K562 (cell line): ENCODE measurements at regions not wholly inside any gene's neighbourhood (a gene's known extent, or its start where the extent isn't known, plus 50 kb on each side); places are given as distances from the start of the nearest gene placed in this dataset.

Source experiments
- ATAC-seq: fragments of 200-7000 bp; cut with Tn5 transposase; 3 replicates; pipeline ENCODE4 v1.9.1; 2020; ENCODE audit warnings: moderate library complexity
- BruUV-seq: library from RNA; stranded (reverse); fragments of 400-500 nt; replicated peaks from 2 replicates; lab custom pipeline; 2021; lab: Mats Ljungman, UMichigan
- CTCF ChIA-PET: fragments of 300-600 bp; formaldehyde crosslinking; extraction: SDS; loops from one replicate; lab custom pipeline; 2021; ENCODE audit warnings: low intra/inter-chr PET ratio; lab: Yijun Ruan, JAX
- POLR2A ChIA-PET: fragments of 300-600, 350-650 bp; sonication (Branson Sonifier 250); formaldehyde crosslinking; extraction: SDS; loops from one replicate; lab custom pipeline; 2021; ENCODE audit warnings: antibody characterized with exemption, inconsistent platforms; lab: Yijun Ruan, JAX
- DNase-seq, 4 experiments: peaks; one replicate each; pipeline versions ENCODE4 v3.0.0 to v3.0.0-alpha.2; 2011 to 2018; ENCODE audit warnings: low spot score in 3 of 4, mixed read lengths in 3 of 4; ENCODE audit errors: extremely low read depth in 1 of 4
- FAIRE-seq: peaks from 2 replicates; lab custom pipeline; 2011; peaks lifted over from hg19 to GRCh38; lab: Jason Lieb, UNC
- H2AFZ ChIP-seq: 2 replicates; pipeline ENCODE4 v1.6.0; 2011; ENCODE audit warnings: low read depth, low read length, control low read depth, inconsistent platforms
- H3K27ac ChIP-seq: fragments of 200-600 bp; 3 replicates; pipeline ENCODE4 v1.8.0; 2011; ENCODE audit warnings: low read depth, mild to moderate bottlenecking, control low read depth, inconsistent platforms, low read length, moderate library complexity, mixed read lengths; ENCODE audit errors: extremely low read depth
- H3K27me3 ChIP-seq, 2 experiments: fragments of 300-600 bp in 1 of 2; 2 replicates in 1 of 2; 3 replicates in 1 of 2; pipeline versions ENCODE4 v1.6.0 to v1.8.0; 2011; ENCODE audit warnings: inconsistent platforms in 2 of 2, low read length in 2 of 2, mild to moderate bottlenecking in 1 of 2, mixed read lengths in 1 of 2, moderate library complexity in 1 of 2; ENCODE audit not compliant: control insufficient read depth in 2 of 2, insufficient read depth in 2 of 2
- H3K36me3 ChIP-seq: fragments of 300-600 bp; 3 replicates; pipeline ENCODE4 v1.8.0; 2011; ENCODE audit warnings: mild to moderate bottlenecking, low read length, inconsistent platforms; ENCODE audit not compliant: control insufficient read depth, insufficient read depth
- H3K4me1 ChIP-seq, 2 experiments: fragments of 200-600 bp in 1 of 2; replicated peaks in 1 of 2; 2 replicates in 1 of 2; 3 replicates in 1 of 2; pipeline versions ENCODE4 v1.5.1 to v1.8.0; 2011; ENCODE audit warnings: inconsistent platforms in 2 of 2, low read length in 2 of 2, mild to moderate bottlenecking in 1 of 2, mixed read lengths in 1 of 2, moderate library complexity in 1 of 2; ENCODE audit not compliant: control insufficient read depth in 2 of 2, insufficient read depth in 2 of 2
- H3K4me2 ChIP-seq: 2 replicates; pipeline ENCODE4 v1.6.1; 2011; ENCODE audit warnings: low read length, control low read depth, inconsistent platforms, mixed read lengths; ENCODE audit not compliant: insufficient read depth
- H3K4me3 ChIP-seq: fragments of 200-600 bp; sonication (generic), shearing (Covaris generic); 2 replicates; pipeline ENCODE4 v1.5.1; 2016; ENCODE audit warnings: control low read depth, inconsistent platforms
- H3K79me2 ChIP-seq: fragments of 200-600 bp; 3 replicates; pipeline ENCODE4 v1.8.0; 2011; ENCODE audit warnings: low read length, inconsistent platforms; ENCODE audit not compliant: control insufficient read depth, insufficient read depth
- H3K9ac ChIP-seq, 2 experiments: 2 replicates each; pipeline versions ENCODE4 v1.6.0 to v1.6.1; 2011; ENCODE audit warnings: low read depth in 2 of 2, low read length in 2 of 2, control low read depth in 1 of 2, inconsistent platforms in 1 of 2, mild to moderate bottlenecking in 1 of 2, mixed read lengths in 1 of 2; ENCODE audit not compliant: insufficient read depth in 1 of 2
- H3K9me1 ChIP-seq: one replicate; pipeline ENCODE4 v1.6.0; 2011; ENCODE audit warnings: inconsistent platforms, mild to moderate bottlenecking, low read length, moderate library complexity; ENCODE audit not compliant: control insufficient read depth, insufficient read depth
- H3K9me3 ChIP-seq: replicated peaks from 2 replicates; pipeline ENCODE4 v1.5.1; 2011; ENCODE audit warnings: low read depth, low read length, inconsistent platforms; ENCODE audit not compliant: control insufficient read depth, insufficient read depth
- H4K20me1 ChIP-seq: replicated peaks from 2 replicates; pipeline ENCODE4 v1.6.1; 2011; ENCODE audit warnings: low read length, inconsistent platforms, mixed read lengths; ENCODE audit not compliant: control insufficient read depth, insufficient read depth
- BRD4 ChIP-seq: fragments of 200-600 bp; sonication (generic); IDR thresholded peaks from 2 replicates; pipeline ENCODE4 v1.6.1; 2017; ENCODE audit warnings: inconsistent platforms
- CBX3 ChIP-seq, 2 experiments: IDR thresholded peaks; 1 replicate in 1 of 2; 2 replicates in 1 of 2; pipeline ENCODE4 v1.6.1; 2012; ENCODE audit warnings: inconsistent platforms in 2 of 2, low read length in 2 of 2, borderline replicate concordance in 1 of 2, control low read depth in 1 of 2
- SMARCA5 ChIP-seq: fragments of 450-650 bp; IDR thresholded peaks from 2 replicates; pipeline ENCODE4 v1.6.1; 2016
- ZFPM2 ChIP-seq: fragments of 250-450 bp; sonication (Bioruptor Pico); IDR thresholded peaks from 2 replicates; pipeline ENCODE4 v1.5.1; 2022; ENCODE audit warnings: mild to moderate bottlenecking
- WGBS: fragments of 100-300 bp; shearing (Covaris generic); methylation state at CpG from one replicate; pipeline ENCODE4 v1.1.6; 2016; ENCODE audit warnings: low coverage, mixed read lengths; ENCODE audit not compliant: insufficient coverage; ENCODE audit errors: missing lambda C conversion rate; 5-methylcytosine and 5-hydroxymethylcytosine counted together
- in situ Hi-C: fragments of 300-500 bp; cut with MboI; formaldehyde crosslinking; loops from 4 replicates; pipeline ENCODE4 v1.15.0; 2018; ENCODE audit warnings: inconsistent platforms, mixed read lengths
- intact Hi-C: fragments of 100-400 bp; cut with micrococcal nuclease; formaldehyde crosslinking; loops from 2 replicates; pipeline ENCODE4 v1.14.2; 2022
- TF ChIP-seq, protein P1 (sequence below): fragments of 250-450 bp; sonication (Bioruptor Pico); IDR thresholded peaks from 2 replicates; pipeline ENCODE4 v1.4.0; 2020; ENCODE audit warnings: mild to moderate bottlenecking, moderate library complexity, borderline replicate concordance

DNA sequence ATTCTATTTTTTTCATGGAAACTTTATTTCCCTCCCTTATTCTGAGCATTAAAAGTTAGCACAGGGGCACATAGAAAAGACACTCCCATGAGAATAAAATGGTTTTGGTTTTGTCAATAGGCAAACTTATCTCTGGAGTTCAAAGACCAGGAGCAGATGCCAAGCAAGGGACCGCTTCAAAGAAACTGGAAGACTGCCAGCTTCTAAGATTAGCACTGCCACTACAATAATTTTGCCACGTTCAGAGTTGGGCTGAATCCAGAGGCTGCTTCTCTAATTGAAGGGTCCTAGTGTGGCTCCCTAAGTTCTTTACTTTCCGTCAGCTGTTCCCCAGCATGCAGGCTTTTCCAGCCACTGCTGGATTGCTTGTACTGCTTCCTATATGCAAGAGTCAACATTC, 681.0 kb upstream of the GCFC2 start:
- H3K9ac ChIP-seq: no peak overlapping the region
- H3K79me2 ChIP-seq: no peaks in the 10 kb centered on the region
- WGBS: 0% methylated on average over 3 of the region's 3 CpGs
- no peaks in the 10 kb centered on the region for H3K27me3 ChIP-seq
- ChIA-PET CTCF (no interaction called here), POLR2A (no interaction called here)
- no peaks in the 10 kb centered on the region for H3K4me1 ChIP-seq
- ATAC-seq: no peak
- H3K27ac ChIP-seq: no peak overlapping the region
- H3K4me2 ChIP-seq: no peak overlapping the region
- no peak overlapping the region for H3K4me3 ChIP-seq
- no peaks in the 10 kb centered on the region for H3K9me1 ChIP-seq
- no peaks in the 10 kb centered on the region for H4K20me1 ChIP-seq
- TF ChIP-seq CBX3 (IDR thresholded peaks at IDR 0.05; ENCODE audit: borderline replicate concordance in 1 of 2, low read length in 2 of 2): no peak
- TF ChIP-seq, protein P1, sequence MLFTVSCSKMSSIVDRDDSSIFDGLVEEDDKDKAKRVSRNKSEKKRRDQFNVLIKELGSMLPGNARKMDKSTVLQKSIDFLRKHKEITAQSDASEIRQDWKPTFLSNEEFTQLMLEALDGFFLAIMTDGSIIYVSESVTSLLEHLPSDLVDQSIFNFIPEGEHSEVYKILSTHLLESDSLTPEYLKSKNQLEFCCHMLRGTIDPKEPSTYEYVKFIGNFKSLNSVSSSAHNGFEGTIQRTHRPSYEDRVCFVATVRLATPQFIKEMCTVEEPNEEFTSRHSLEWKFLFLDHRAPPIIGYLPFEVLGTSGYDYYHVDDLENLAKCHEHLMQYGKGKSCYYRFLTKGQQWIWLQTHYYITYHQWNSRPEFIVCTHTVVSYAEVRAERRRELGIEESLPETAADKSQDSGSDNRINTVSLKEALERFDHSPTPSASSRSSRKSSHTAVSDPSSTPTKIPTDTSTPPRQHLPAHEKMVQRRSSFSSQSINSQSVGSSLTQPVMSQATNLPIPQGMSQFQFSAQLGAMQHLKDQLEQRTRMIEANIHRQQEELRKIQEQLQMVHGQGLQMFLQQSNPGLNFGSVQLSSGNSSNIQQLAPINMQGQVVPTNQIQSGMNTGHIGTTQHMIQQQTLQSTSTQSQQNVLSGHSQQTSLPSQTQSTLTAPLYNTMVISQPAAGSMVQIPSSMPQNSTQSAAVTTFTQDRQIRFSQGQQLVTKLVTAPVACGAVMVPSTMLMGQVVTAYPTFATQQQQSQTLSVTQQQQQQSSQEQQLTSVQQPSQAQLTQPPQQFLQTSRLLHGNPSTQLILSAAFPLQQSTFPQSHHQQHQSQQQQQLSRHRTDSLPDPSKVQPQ (CRISPR knock-in tag): no peak
- TF ChIP-seq SMARCA5: no peak
- TF ChIP-seq BRD4: no peak
- TF ChIP-seq ZFPM2 (CRISPR knock-in tag): no peak
- intact Hi-C loops (no loop called here), in situ Hi-C loops (no loop called here)
- no peak for FAIRE-seq
- no peak for DNase-seq
- no peak overlapping the region for H2AFZ ChIP-seq
- BruUV-seq: no TSS peak
- H3K36me3 ChIP-seq: no peaks in the 10 kb centered on the region
- H3K9me3 ChIP-seq: no peaks in the 10 kb centered on the region
